GM23248 (cell line): ENCODE measurements at regions not wholly inside any gene's neighbourhood (a gene's known extent, or its start where the extent isn't known, plus 50 kb on each side); places are given as distances from the start of the nearest gene placed in this dataset.

ENCODE experiments used
- DNase-seq: peaks from one replicate; pipeline ENCODE4 v3.0.0-alpha.2; 2015
- H2AFZ ChIP-seq: fragments of 200-600 bp; sonication (generic); 2 replicates; pipeline ENCODE4 v1.6.1; 2016; ENCODE audit warnings: antibody characterized with exemption
- H3F3A ChIP-seq: fragments of 200-600 bp; sonication (generic); 2 replicates; pipeline ENCODE4 v1.6.1; 2016; ENCODE audit warnings: mild to moderate bottlenecking, antibody characterized with exemption, mixed run types; ENCODE audit not compliant: insufficient read depth
- H3K27ac ChIP-seq: fragments of 200-600 bp; sonication (generic); 2 replicates; pipeline ENCODE4 v1.5.1; 2016; ENCODE audit warnings: mild to moderate bottlenecking
- H3K27me3 ChIP-seq: fragments of 200-600 bp; sonication (generic); replicated peaks from 2 replicates; pipeline ENCODE4 v1.6.1; 2016; ENCODE audit warnings: mild to moderate bottlenecking; ENCODE audit not compliant: insufficient read depth
- H3K36me3 ChIP-seq: fragments of 200-600 bp; sonication (generic); 2 replicates; pipeline ENCODE4 v1.6.1; 2016; ENCODE audit warnings: low read depth, mild to moderate bottlenecking
- H3K4me1 ChIP-seq: fragments of 200-600 bp; sonication (generic); 2 replicates; pipeline ENCODE4 v1.6.1; 2016; ENCODE audit warnings: mild to moderate bottlenecking; ENCODE audit not compliant: insufficient read depth
- H3K4me2 ChIP-seq: fragments of 200-600 bp; sonication (generic); one replicate; pipeline ENCODE4 v1.6.1; 2016; ENCODE audit warnings: mild to moderate bottlenecking; ENCODE audit not compliant: unreplicated experiment
- H3K4me3 ChIP-seq: fragments of 200-600 bp; sonication (generic); 2 replicates; pipeline ENCODE4 v1.5.1; 2016; ENCODE audit warnings: mild to moderate bottlenecking
- H3K79me2 ChIP-seq: fragments of 200-600 bp; sonication (generic); 2 replicates; pipeline ENCODE4 v1.6.1; 2016; ENCODE audit warnings: mild to moderate bottlenecking; ENCODE audit not compliant: insufficient read depth
- H3K9ac ChIP-seq: fragments of 200-600 bp; sonication (generic); 2 replicates; pipeline ENCODE4 v1.6.1; 2016; ENCODE audit warnings: mild to moderate bottlenecking
- H3K9me2 ChIP-seq: fragments of 200-600 bp; sonication (generic); 2 replicates; pipeline ENCODE4 v1.6.1; 2016; ENCODE audit warnings: mixed run types, mild to moderate bottlenecking, moderate library complexity; ENCODE audit not compliant: insufficient read depth
- H3K9me3 ChIP-seq: fragments of 200-600 bp; sonication (generic); one replicate; pipeline ENCODE4 v1.6.1; 2017; ENCODE audit warnings: low read depth
- H4K20me1 ChIP-seq: fragments of 200-600 bp; sonication (generic); 2 replicates; pipeline ENCODE4 v1.6.0; 2016; ENCODE audit not compliant: insufficient read depth
- EZH2 ChIP-seq: fragments of 200-600 bp; sonication (generic); IDR thresholded peaks from 2 replicates; pipeline ENCODE4 v1.6.1; 2018; ENCODE audit warnings: antibody characterized with exemption, mild to moderate bottlenecking; ENCODE audit not compliant: insufficient read depth, poor library complexity, severe bottlenecking
- EZH2phosphoT487 ChIP-seq: fragments of 200-600 bp; sonication (generic); IDR thresholded peaks from 2 replicates; pipeline ENCODE4 v1.6.1; 2018; ENCODE audit warnings: antibody characterized with exemption, moderate library complexity, mild to moderate bottlenecking, low read depth; ENCODE audit not compliant: insufficient read depth
- WGBS, 2 experiments: methylation state at CpG; one replicate each; pipeline ENCODE4 v1.1.6; 2015 to 2017; ENCODE audit warnings: low lambda C conversion rate in 2 of 2, low coverage in 1 of 2; ENCODE audit errors: missing lambda C conversion rate in 2 of 2; 5-methylcytosine and 5-hydroxymethylcytosine counted together
- in situ Hi-C: fragments of 300-500 bp; cut with MboI; formaldehyde crosslinking; loops from 2 replicates; pipeline ENCODE4 v1.15.0; 2020

DNA sequence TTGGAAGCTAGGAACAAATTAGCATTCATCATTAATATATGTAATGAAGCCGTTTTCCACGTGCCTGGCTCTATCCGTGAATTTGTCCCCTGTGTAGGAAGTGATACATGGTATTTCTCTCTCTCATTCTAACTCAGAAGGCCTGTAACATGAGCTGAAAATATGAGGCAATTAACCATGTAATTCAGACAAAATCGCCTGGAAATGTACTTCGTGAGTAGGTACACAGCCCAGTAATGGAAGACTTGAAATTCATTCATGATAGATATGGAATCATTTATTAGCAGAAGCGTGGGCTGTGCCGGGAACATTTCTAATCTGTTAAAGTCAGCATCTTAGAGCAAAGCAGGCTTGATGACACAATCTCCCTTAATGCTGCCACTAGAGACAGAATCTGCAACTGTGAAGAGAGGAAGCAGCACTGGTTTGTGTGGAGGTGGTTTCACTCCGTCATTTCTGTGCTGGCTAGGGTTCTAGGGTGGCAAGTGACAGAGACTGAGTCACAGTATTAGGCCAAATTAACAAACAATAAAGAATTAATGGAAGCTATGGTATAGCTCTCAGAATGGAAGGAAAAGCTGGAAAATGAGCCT, 225.0 kb upstream of the PROK2 start:
- Histone ChIP-seq H3K9me3 (no peaks in the 10 kb centered on the region), H3K27ac (peak overlapping the region; percentile 91), H3K9me2 (no peaks in the 10 kb centered on the region), H3K4me2 (peak overlapping the region; percentile 15), H3K79me2 (no peaks in the 10 kb centered on the region), H3K27me3 (no peaks in the 10 kb centered on the region), H3K4me1 (peaks cover 61% of the 10 kb centered on the region), H4K20me1 (no peaks in the 10 kb centered on the region), H3K36me3 (no peaks in the 10 kb centered on the region), H3K9ac (0 out of 2 replicates have a peak overlapping the region, but pooled peaks have one; percentile 24), H2AFZ (no peak overlapping the region), H3K4me3 (no peak overlapping the region), H3F3A (peaks cover 54% of the 10 kb centered on the region)
- peak; percentile 65 for DNase-seq
- TF ChIP-seq EZH2 (no peak), EZH2phosphoT487 (no peak)
- in situ Hi-C loops: no loop called here
- WGBS, 2 experiments: 46 to 49% methylated on average over 8 of the region's 8 CpGs

DNA sequence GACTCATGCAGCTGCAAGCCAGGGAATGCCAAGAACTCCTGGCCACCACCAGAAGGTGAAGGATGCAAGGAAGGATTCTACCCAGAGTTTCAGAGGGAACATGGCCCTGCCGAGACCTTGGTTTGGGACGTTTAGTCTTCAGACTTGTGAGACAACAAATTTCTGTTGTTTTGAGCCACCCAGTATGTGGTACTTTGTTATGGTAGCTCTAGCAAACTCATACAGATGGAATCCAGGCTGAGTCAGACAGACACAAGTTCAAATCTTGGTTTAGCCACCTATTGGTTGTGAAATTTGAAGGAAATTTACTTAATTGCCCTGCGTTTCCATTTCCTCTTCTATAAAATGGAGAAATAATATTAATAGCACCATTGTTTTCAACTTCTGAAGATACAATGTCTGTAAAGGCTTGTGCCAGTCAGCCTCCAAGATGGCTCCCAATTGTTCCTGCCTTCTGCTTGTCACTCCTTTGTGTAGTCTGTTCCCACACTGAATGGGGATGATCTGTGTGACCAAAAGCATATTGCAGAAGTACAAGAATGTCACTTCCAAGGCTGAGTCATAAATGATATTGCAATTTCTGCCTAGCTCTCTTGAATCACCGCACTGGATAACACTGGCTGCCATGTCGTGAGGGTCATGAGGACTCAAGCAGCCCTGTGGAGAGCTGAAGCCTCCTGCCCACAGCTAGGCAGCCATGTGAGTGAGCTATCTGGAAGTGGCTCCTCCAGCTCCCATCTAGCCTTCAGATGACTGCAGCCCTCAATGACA, 223.5 kb upstream of the PROK2 start:
- Histone ChIP-seq H3K9me3 (no peaks in the 10 kb centered on the region), H3K9me2 (no peaks in the 10 kb centered on the region), H3K27me3 (no peaks in the 10 kb centered on the region), H3K4me3 (no peak overlapping the region), H4K20me1 (no peaks in the 10 kb centered on the region), H3K4me2 (peak overlapping the region; percentile 15), H2AFZ (peak overlapping the region; percentile 13), H3K36me3 (no peaks in the 10 kb centered on the region), H3K27ac (peak overlapping the region; percentile 91), H3K79me2 (no peaks in the 10 kb centered on the region), H3F3A (peaks cover 64% of the 10 kb centered on the region), H3K9ac (peak overlapping the region; percentile 53), H3K4me1 (peaks cover 66% of the 10 kb centered on the region)
- TF ChIP-seq EZH2 (no peak), EZH2phosphoT487 (no peak)
- DNase-seq: peak; percentile 91
- WGBS, 2 experiments: 23% methylated on average over 5 of the region's 5 CpGs
- in situ Hi-C loops: no loop called here

DNA sequence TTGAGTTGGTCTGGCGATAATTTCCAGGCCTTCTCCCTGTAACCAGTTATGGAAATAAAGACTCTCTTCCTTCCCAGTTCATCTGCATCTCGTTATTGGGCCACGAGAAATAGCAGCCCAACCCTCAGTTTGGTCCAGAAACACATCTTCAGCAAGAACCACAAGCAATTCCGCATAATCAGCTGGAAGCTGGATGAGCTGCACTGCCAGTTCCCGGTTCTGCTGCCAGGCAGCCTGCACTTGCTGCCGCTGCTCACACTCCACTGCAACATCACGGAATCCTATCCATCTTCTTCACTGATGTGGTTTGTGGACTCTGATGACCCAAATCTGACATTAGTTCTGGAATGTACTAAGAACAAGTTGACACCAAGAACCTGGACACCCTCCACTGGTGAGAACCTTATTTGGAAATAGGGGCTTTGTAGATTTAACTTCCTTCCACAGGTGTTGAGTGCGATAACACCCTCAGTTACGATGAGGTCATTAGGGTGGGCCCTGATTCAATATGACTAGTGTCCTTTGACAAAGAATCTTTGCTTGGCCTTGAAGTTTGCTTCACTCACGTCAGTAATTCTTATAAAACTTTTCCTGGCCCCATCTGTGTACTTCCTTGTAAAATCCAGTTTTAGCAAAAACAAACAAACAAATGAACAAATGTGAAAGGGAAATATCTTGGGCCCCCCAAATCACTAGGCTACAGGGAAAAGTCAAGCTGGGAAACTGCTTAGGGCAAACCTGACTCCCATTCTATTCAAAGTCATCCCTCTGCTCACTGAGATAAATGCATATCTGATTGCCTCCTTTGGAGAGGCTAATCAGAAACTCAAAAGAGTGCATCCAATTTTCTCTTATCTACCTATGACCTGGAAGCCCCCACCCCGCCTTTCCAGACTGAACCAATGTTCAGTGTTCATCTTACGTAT, 221.9 kb upstream of the PROK2 start:
- Histone ChIP-seq H3K9me3 (no peaks in the 10 kb centered on the region), H3K27ac (no peak overlapping the region), H3F3A (peaks cover 64% of the 10 kb centered on the region), H4K20me1 (no peaks in the 10 kb centered on the region), H3K9me2 (no peaks in the 10 kb centered on the region), H3K36me3 (no peaks in the 10 kb centered on the region), H3K4me2 (no peak overlapping the region), H3K4me3 (no peak overlapping the region), H3K27me3 (no peaks in the 10 kb centered on the region), H3K79me2 (no peaks in the 10 kb centered on the region), H3K9ac (no peak overlapping the region), H2AFZ (no peak overlapping the region), H3K4me1 (peaks cover 61% of the 10 kb centered on the region)
- TF ChIP-seq EZH2 (no peak), EZH2phosphoT487 (no peak)
- peak; percentile 24 for DNase-seq
- WGBS, 2 experiments: 54 to 56% methylated on average over 12 of the region's 12 CpGs
- in situ Hi-C loops: no loop called here

GRCh38 chr3:72004749-72005292, 219.9 kb upstream of the PROK2 start:
- Histone ChIP-seq H3K4me2 (no peak overlapping the region), H3K36me3 (no peaks in the 10 kb centered on the region), H3K27ac (peak overlapping the region; percentile 66), H2AFZ (no peak overlapping the region), H3K9me2 (no peaks in the 10 kb centered on the region), H3K27me3 (no peaks in the 10 kb centered on the region), H4K20me1 (no peaks in the 10 kb centered on the region), H3F3A (peaks cover 56% of the 10 kb centered on the region), H3K4me3 (no peak overlapping the region), H3K9ac (no peak overlapping the region), H3K9me3 (no peaks in the 10 kb centered on the region), H3K4me1 (peaks cover 43% of the 10 kb centered on the region), H3K79me2 (no peaks in the 10 kb centered on the region)
- in situ Hi-C loops: no loop called here
- peak; percentile 88 for DNase-seq
- 33 to 50% methylated on average over 5 of the region's 5 CpGs for WGBS, 2 experiments
- no peak for TF ChIP-seq EZH2phosphoT487
